CD4-positive, alpha-beta memory T cell (primary cell): ENCODE measurements at regions not wholly inside any gene's neighbourhood (a gene's known extent, or its start where the extent isn't known, plus 50 kb on each side); places are given as distances from the start of the nearest gene placed in this dataset.

Experiments
- CTCF ChIA-PET: fragments of 350-600 bp; sonication (Branson Sonifier 250); formaldehyde crosslinking; loops from one replicate; lab custom pipeline; 2021; ENCODE audit warnings: inconsistent platforms; ENCODE audit not compliant: partially characterized antibody; lab: Charles Lee
- POLR2A ChIA-PET: fragments of 350-600 bp; sonication (Branson Sonifier 250); formaldehyde crosslinking; loops from one replicate; lab custom pipeline; 2021; ENCODE audit not compliant: partially characterized antibody; lab: Charles Lee
- DNase-seq, 5 donors: peaks; one replicate each; pipeline versions ENCODE4 v3.0.0 to v3.0.0-alpha.2; 2020 to 2022; ENCODE audit warnings: mixed read lengths in 1 of 5
- H3K27ac ChIP-seq: one replicate; pipeline ENCODE4 v1.7.0; 2013; ENCODE audit warnings: low read depth, low read length
- H3K27me3 ChIP-seq: 2 replicates; pipeline ENCODE4 v1.7.0; 2013; ENCODE audit warnings: mild to moderate bottlenecking, low read length, moderate library complexity; ENCODE audit not compliant: insufficient read depth
- H3K36me3 ChIP-seq: 2 replicates; pipeline ENCODE4 v1.7.0; 2013; ENCODE audit warnings: mild to moderate bottlenecking, low read length, moderate library complexity; ENCODE audit not compliant: insufficient read depth
- H3K4me1 ChIP-seq: 2 replicates; pipeline ENCODE4 v1.7.0; 2013; ENCODE audit warnings: mild to moderate bottlenecking, low read length, moderate library complexity; ENCODE audit not compliant: insufficient read depth
- H3K4me3 ChIP-seq, 2 donors: one replicate each; pipeline ENCODE4 v1.7.0; 2013; ENCODE audit warnings: low read length in 2 of 2, mild to moderate bottlenecking in 1 of 2
- H3K9me3 ChIP-seq, 2 donors: one replicate each; pipeline ENCODE4 v1.7.0; 2013; ENCODE audit warnings: low read length in 2 of 2, control low read depth in 1 of 2; ENCODE audit not compliant: control insufficient read depth in 1 of 2
- H3K27ac Mint-ChIP-seq, 7 donors: one replicate each; pipeline ENCODE4 v1.8.0; 2020 to 2021; ENCODE audit warnings: mixed read lengths in 7 of 7, mild to moderate bottlenecking in 6 of 7, inconsistent platforms in 3 of 7, moderate library complexity in 3 of 7
- H3K27me3 Mint-ChIP-seq, 2 donors: one replicate each; pipeline ENCODE4 v1.8.0; 2020 to 2021; ENCODE audit warnings: mixed read lengths in 2 of 2
- H3K36me3 Mint-ChIP-seq, 2 donors: one replicate each; pipeline ENCODE4 v1.8.0; 2020 to 2021; ENCODE audit warnings: mixed read lengths in 2 of 2, inconsistent platforms in 1 of 2, mild to moderate bottlenecking in 1 of 2
- H3K4me1 Mint-ChIP-seq, 4 donors: one replicate each; pipeline ENCODE4 v1.8.0; 2020 to 2021; ENCODE audit warnings: mixed read lengths in 4 of 4, mild to moderate bottlenecking in 1 of 4
- H3K4me3 Mint-ChIP-seq, 8 donors: one replicate each; pipeline ENCODE4 v1.8.0; 2020 to 2021; ENCODE audit warnings: mixed read lengths in 8 of 8, mild to moderate bottlenecking in 7 of 8, moderate library complexity in 6 of 8, inconsistent platforms in 3 of 8
- H3K9me3 Mint-ChIP-seq, 8 donors: one replicate each; pipeline ENCODE4 v1.8.0; 2020 to 2021; ENCODE audit warnings: mixed read lengths in 8 of 8, mild to moderate bottlenecking in 5 of 8, inconsistent platforms in 3 of 8, moderate library complexity in 1 of 8
- intact Hi-C: fragments of 100-400 bp; cut with micrococcal nuclease; formaldehyde crosslinking; loops from one replicate; pipeline ENCODE4 v1.15.1; 2023

DNA sequence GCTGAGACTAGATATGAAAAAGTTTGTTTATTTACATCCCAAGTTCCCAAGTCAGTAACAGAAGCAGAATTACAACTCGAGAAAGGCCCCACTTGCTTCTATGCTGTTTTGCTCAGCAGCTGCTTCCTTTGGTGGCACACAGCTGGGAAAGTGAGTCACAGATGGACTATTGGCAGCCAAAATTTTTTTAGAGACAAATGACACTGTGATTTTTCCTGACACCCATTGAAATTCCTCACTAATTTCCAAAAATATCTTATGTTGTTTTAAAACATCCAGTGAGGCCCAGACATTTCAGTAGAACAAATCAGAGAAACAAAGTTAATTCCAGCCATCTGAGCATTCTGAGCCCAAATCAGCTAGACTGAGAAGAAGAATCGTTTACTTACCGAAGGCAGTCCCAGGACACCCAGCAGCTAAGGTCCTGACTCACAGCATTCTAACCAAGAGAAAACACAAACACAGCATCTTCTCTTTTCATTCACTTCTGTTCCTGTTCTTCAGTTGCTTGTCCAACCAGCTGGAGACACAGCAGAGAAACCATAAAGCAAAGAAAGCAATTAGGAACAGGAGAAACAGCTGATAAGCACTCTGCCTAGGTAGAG is 188.3 kb downstream of the DAD1 start:
- no peaks in the 10 kb centered on the region for H3K4me1 Mint-ChIP-seq
- no peak overlapping the region for H3K27ac ChIP-seq
- H3K4me3 Mint-ChIP-seq: no peak overlapping the region
- no peaks in the 10 kb centered on the region for H3K27me3 ChIP-seq
- intact Hi-C loops: no loop called here
- no peaks in the 10 kb centered on the region for H3K9me3 ChIP-seq
- no peaks in the 10 kb centered on the region for H3K4me1 ChIP-seq
- no peaks in the 10 kb centered on the region for H3K36me3 ChIP-seq
- ChIA-PET CTCF (no interaction called here), POLR2A (no interaction called here)
- no peaks in the 10 kb centered on the region for H3K9me3 Mint-ChIP-seq
- no peaks in the 10 kb centered on the region for H3K36me3 Mint-ChIP-seq
- DNase-seq: no peak
- H3K4me3 ChIP-seq: no peak overlapping the region
- H3K27me3 Mint-ChIP-seq: no peaks in the 10 kb centered on the region
- no peak overlapping the region for H3K27ac Mint-ChIP-seq

- POLR2A ChIA-PET: no interaction called here
- Mint-ChIP-seq H3K4me3 (no peak overlapping the region), H3K27me3 (no peaks in the 10 kb centered on the region), H3K9me3 (no peaks in the 10 kb centered on the region), H3K36me3 (no peaks in the 10 kb centered on the region), H3K4me1 (no peaks in the 10 kb centered on the region), H3K27ac (no peak overlapping the region)
- H3K27ac ChIP-seq: no peak overlapping the region
- intact Hi-C loops: no loop called here
- H3K36me3 ChIP-seq: no peaks in the 10 kb centered on the region
- H3K27me3 ChIP-seq: no peaks in the 10 kb centered on the region
- DNase-seq: no peak
- no peaks in the 10 kb centered on the region for H3K4me1 ChIP-seq
- H3K4me3 ChIP-seq: no peak overlapping the region
- CTCF ChIA-PET: no interaction called here
- no peaks in the 10 kb centered on the region for H3K9me3 ChIP-seq
These were observed 189.2 kb downstream of the DAD1 start for GRCh38 chr14:22399776-22400175.

- H3K36me3 Mint-ChIP-seq: no peaks in the 10 kb centered on the region
- POLR2A ChIA-PET: no interaction called here
- Histone ChIP-seq H3K27ac (no peak overlapping the region), H3K36me3 (no peaks in the 10 kb centered on the region), H3K9me3 (no peaks in the 10 kb centered on the region), H3K4me1 (no peaks in the 10 kb centered on the region), H3K4me3 (no peak overlapping the region), H3K27me3 (no peaks in the 10 kb centered on the region)
- H3K27me3 Mint-ChIP-seq: no peaks in the 10 kb centered on the region
- intact Hi-C loops: no loop called here
- H3K4me3 Mint-ChIP-seq: no peak overlapping the region
- no peaks in the 10 kb centered on the region for H3K9me3 Mint-ChIP-seq
- no peak for DNase-seq
- H3K4me1 Mint-ChIP-seq: no peaks in the 10 kb centered on the region
- CTCF ChIA-PET: no interaction called here
- H3K27ac Mint-ChIP-seq: no peak overlapping the region
These were observed 191.7 kb downstream of the DAD1 start for GRCh38 chr14:22397221-22397737.

- DNase-seq: no peak
- H3K4me1 ChIP-seq: no peaks in the 10 kb centered on the region
- no peak overlapping the region for H3K4me3 ChIP-seq
- no peaks in the 10 kb centered on the region for H3K36me3 ChIP-seq
- no peak overlapping the region for H3K4me3 Mint-ChIP-seq
- H3K9me3 ChIP-seq: no peaks in the 10 kb centered on the region
- CTCF ChIA-PET: no interaction called here
- POLR2A ChIA-PET: no interaction called here
- H3K4me1 Mint-ChIP-seq: no peaks in the 10 kb centered on the region
- H3K27me3 Mint-ChIP-seq: no peaks in the 10 kb centered on the region
- no peaks in the 10 kb centered on the region for H3K27me3 ChIP-seq
- H3K27ac Mint-ChIP-seq: no peak overlapping the region
- intact Hi-C loops: no loop called here
- no peaks in the 10 kb centered on the region for H3K9me3 Mint-ChIP-seq
- H3K27ac ChIP-seq: no peak overlapping the region
- H3K36me3 Mint-ChIP-seq: no peaks in the 10 kb centered on the region
These were observed 193.2 kb downstream of the DAD1 start for GRCh38 chr14:22395803-22396202.

DNA sequence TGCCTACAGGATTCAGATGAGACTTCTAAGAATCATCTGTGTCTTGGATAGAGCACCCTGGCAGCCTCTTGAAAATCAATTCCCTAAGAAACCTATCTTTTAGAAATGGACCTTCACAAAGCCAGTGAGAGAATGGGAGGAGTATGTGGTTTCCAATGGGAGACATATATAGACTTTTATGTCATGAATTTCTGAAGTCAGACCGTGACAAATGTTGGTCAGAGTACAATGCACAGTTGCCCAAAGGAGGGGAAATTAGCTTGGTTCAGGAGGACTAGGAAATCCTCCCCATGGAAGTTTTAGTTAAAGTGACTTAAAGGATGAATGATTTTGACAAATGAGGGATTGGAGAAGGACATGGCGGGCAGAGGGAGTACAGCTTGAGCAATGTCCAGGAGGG is 194.4 kb downstream of the DAD1 start:
- Mint-ChIP-seq H3K4me1 (no peaks in the 10 kb centered on the region), H3K27ac (no peak overlapping the region), H3K9me3 (no peaks in the 10 kb centered on the region), H3K27me3 (no peaks in the 10 kb centered on the region), H3K4me3 (no peak overlapping the region), H3K36me3 (no peaks in the 10 kb centered on the region)
- Histone ChIP-seq H3K36me3 (no peaks in the 10 kb centered on the region), H3K27ac (no peak overlapping the region), H3K27me3 (no peaks in the 10 kb centered on the region), H3K4me3 (no peak overlapping the region), H3K9me3 (no peaks in the 10 kb centered on the region), H3K4me1 (no peaks in the 10 kb centered on the region)
- no peak for DNase-seq
- ChIA-PET CTCF (no interaction called here), POLR2A (no interaction called here)
- intact Hi-C loops: no loop called here

DNA sequence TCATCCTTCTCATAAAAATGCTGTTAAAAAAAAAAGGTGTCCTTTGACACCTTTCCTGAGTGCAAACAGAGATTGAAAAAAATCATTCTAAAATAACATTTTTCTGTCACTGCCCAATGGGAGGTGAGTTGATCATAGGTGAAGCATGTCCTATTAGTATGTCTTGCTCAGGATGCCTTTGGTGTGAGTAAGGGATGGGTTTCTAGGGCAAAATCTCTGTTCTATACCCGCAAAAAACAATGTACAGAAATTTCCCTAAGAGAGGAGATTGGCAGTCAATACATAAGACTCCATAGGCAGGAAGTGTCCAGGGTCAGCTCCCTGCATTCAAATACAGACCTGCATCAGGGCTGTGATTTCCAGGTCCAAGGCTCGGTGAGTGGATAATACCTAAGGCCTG is 195.2 kb downstream of the DAD1 start:
- H3K36me3 ChIP-seq: no peaks in the 10 kb centered on the region
- H3K27me3 Mint-ChIP-seq: no peaks in the 10 kb centered on the region
- no peaks in the 10 kb centered on the region for H3K9me3 ChIP-seq
- no peaks in the 10 kb centered on the region for H3K4me1 ChIP-seq
- no peak for DNase-seq
- no peak overlapping the region for H3K4me3 Mint-ChIP-seq
- H3K27me3 ChIP-seq: no peaks in the 10 kb centered on the region
- H3K27ac Mint-ChIP-seq: no peak overlapping the region
- H3K4me1 Mint-ChIP-seq: no peaks in the 10 kb centered on the region
- POLR2A ChIA-PET: no interaction called here
- no peak overlapping the region for H3K27ac ChIP-seq
- intact Hi-C loops: no loop called here
- H3K4me3 ChIP-seq: no peak overlapping the region
- no peaks in the 10 kb centered on the region for H3K36me3 Mint-ChIP-seq
- CTCF ChIA-PET: no interaction called here
- no peaks in the 10 kb centered on the region for H3K9me3 Mint-ChIP-seq

DNA sequence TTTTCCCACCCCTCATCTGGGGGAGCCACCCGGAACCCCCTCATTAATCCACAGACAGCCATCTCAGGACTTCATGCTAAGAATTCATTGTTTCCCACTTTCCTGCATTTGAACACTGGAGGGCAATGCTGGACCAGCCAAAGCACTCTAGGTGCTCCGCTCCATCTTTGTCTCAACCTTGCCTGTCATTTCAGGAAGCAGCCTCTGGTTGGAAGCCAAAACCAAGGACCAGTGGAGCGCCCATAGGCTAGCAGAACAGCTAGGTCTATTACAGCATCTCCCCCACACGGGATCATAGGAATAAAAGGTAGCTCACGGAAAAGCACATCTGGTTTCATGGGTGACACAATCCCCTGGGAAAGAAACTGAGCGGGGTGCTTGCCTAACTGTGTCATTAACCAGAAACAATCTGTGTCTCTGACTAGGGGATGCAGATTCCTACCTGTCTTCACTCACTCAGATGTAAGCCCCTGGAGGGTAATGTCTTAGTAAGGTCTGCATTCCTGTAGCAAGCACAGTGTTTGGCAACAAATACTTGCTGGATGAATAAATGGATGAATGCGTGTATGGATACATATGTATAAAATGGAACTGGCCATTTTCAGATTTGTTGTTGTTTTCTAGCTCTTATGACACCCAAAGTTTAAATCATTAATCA is 197.0 kb downstream of the DAD1 start:
- H3K9me3 ChIP-seq: no peaks in the 10 kb centered on the region
- no peaks in the 10 kb centered on the region for H3K36me3 Mint-ChIP-seq
- H3K4me3 Mint-ChIP-seq: no peak overlapping the region
- H3K4me3 ChIP-seq: no peak overlapping the region
- H3K9me3 Mint-ChIP-seq: no peaks in the 10 kb centered on the region
- no peaks in the 10 kb centered on the region for H3K27me3 Mint-ChIP-seq
- no peaks in the 10 kb centered on the region for H3K4me1 Mint-ChIP-seq
- H3K36me3 ChIP-seq: no peaks in the 10 kb centered on the region
- H3K27ac Mint-ChIP-seq: no peak overlapping the region
- ChIA-PET CTCF (no interaction called here), POLR2A (no interaction called here)
- no peaks in the 10 kb centered on the region for H3K27me3 ChIP-seq
- H3K4me1 ChIP-seq: no peaks in the 10 kb centered on the region
- intact Hi-C loops: no loop called here
- no peak overlapping the region for H3K27ac ChIP-seq
- DNase-seq: no peak
